AG10803 (cell line): ENCODE measurements at regions not wholly inside any gene's neighbourhood (a gene's known extent, or its start where the extent isn't known, plus 50 kb on each side); places are given as distances from the start of the nearest gene placed in this dataset.

Experiments
- DNase-seq: peaks from one replicate; pipeline ENCODE4 v3.0.0; 2010; ENCODE audit warnings: low read depth
- H3K4me3 ChIP-seq: 2 replicates; pipeline ENCODE4 v1.5.1; 2011; ENCODE audit warnings: mild to moderate bottlenecking, low read length, control low read depth
- CTCF ChIP-seq: conservative IDR thresholded peaks from 2 replicates; pipeline ENCODE4 v1.5.1; 2011; ENCODE audit warnings: mild to moderate bottlenecking, low read length, control low read depth, inconsistent platforms

- no peak overlapping the region for H3K4me3 ChIP-seq
- DNase-seq: peak; percentile 33
- TF ChIP-seq CTCF: no peak
These were observed 379.9 kb upstream of the IRAK1BP1 start for GRCh38 chr6:78487401-78487800.

GRCh38 chr6:78489874-78490273 is 377.5 kb upstream of the IRAK1BP1 start:
- no peak overlapping the region for H3K4me3 ChIP-seq
- TF ChIP-seq CTCF: no peak
- DNase-seq: no peak

- no peak overlapping the region for H3K4me3 ChIP-seq
- TF ChIP-seq CTCF: no peak
- DNase-seq: peak; percentile 24
These were observed 374.9 kb upstream of the IRAK1BP1 start for GRCh38 chr6:78492351-78493017.

- no peak for TF ChIP-seq CTCF
- DNase-seq: peak; percentile 46
- H3K4me3 ChIP-seq: no peak overlapping the region
These were observed 366.9 kb upstream of the IRAK1BP1 start for GRCh38 chr6:78500299-78501089.

- H3K4me3 ChIP-seq: no peak overlapping the region
- TF ChIP-seq CTCF: no peak
- no peak for DNase-seq
These were observed 364.9 kb upstream of the IRAK1BP1 start for GRCh38 chr6:78502386-78502887.

GRCh38 chr6:78505178-78505577 is 362.2 kb upstream of the IRAK1BP1 start:
- no peak for DNase-seq
- 0 out of 2 replicates have a peak overlapping the region, but pooled peaks have one; percentile 2 for H3K4me3 ChIP-seq
- no peak for TF ChIP-seq CTCF

GRCh38 chr6:78511009-78511408 is 356.3 kb upstream of the IRAK1BP1 start:
- no peak for TF ChIP-seq CTCF
- no peak overlapping the region for H3K4me3 ChIP-seq
- no peak for DNase-seq
